GM23338 (cell line): ENCODE measurements at regions not wholly inside any gene's neighbourhood (a gene's known extent, or its start where the extent isn't known, plus 50 kb on each side); places are given as distances from the start of the nearest gene placed in this dataset.

Experiments used
- ATAC-seq: fragments of 200-7000 bp; cut with Tn5 transposase; 3 replicates; pipeline ENCODE4 v1.9.1; 2020
- DNase-seq: peaks from one replicate; pipeline ENCODE4 v3.0.0-alpha.2; 2015; ENCODE audit warnings: low spot score
- H2AFZ ChIP-seq: fragments of 200-600 bp; sonication (generic); 2 replicates; pipeline ENCODE4 v1.8.0; 2016; ENCODE audit warnings: antibody characterized with exemption, mild to moderate bottlenecking, moderate library complexity
- H3F3A ChIP-seq: fragments of 200-600 bp; sonication (generic); replicated peaks from 2 replicates; pipeline ENCODE4 v1.8.0; 2017; ENCODE audit warnings: antibody characterized with exemption, mixed run types, low read depth
- H3K27ac ChIP-seq: fragments of 200-600 bp; sonication (generic); 2 replicates; pipeline ENCODE4 v1.6.1; 2016; ENCODE audit warnings: low read depth
- H3K27me3 ChIP-seq: fragments of 200-600 bp; sonication (generic); 2 replicates; pipeline ENCODE4 v1.8.0; 2016; ENCODE audit warnings: mild to moderate bottlenecking, mixed run types, moderate library complexity; ENCODE audit not compliant: insufficient read depth
- H3K36me3 ChIP-seq: fragments of 200-600 bp; sonication (generic); 2 replicates; pipeline ENCODE4 v1.8.0; 2016; ENCODE audit warnings: mild to moderate bottlenecking; ENCODE audit not compliant: insufficient read depth
- H3K4me1 ChIP-seq: fragments of 200-600 bp; sonication (generic); 2 replicates; pipeline ENCODE4 v1.8.0; 2016; ENCODE audit warnings: mild to moderate bottlenecking, moderate library complexity; ENCODE audit not compliant: insufficient read depth
- H3K4me2 ChIP-seq: fragments of 200-600 bp; sonication (generic); 2 replicates; pipeline ENCODE4 v1.7.1; 2017; ENCODE audit warnings: mixed run types
- H3K4me3 ChIP-seq: fragments of 200-600 bp; sonication (generic); 2 replicates; pipeline ENCODE4 v1.6.1; 2016; ENCODE audit warnings: mixed run types
- H3K79me2 ChIP-seq: fragments of 200-600 bp; sonication (generic); replicated peaks from 2 replicates; pipeline ENCODE4 v1.8.0; 2017; ENCODE audit warnings: mild to moderate bottlenecking; ENCODE audit not compliant: insufficient read depth
- H3K9me2 ChIP-seq: fragments of 200-600 bp; sonication (generic); 2 replicates; pipeline ENCODE4 v1.8.0; 2017; ENCODE audit not compliant: insufficient read depth
- H4K20me1 ChIP-seq: fragments of 200-600 bp; sonication (generic); replicated peaks from 2 replicates; pipeline ENCODE4 v1.8.0; 2017; ENCODE audit warnings: mild to moderate bottlenecking; ENCODE audit not compliant: insufficient read depth
- H3K27ac Mint-ChIP-seq: 2 replicates; pipeline ENCODE4 v1.8.0; 2020; ENCODE audit warnings: inconsistent platforms, mild to moderate bottlenecking, moderate library complexity, mixed read lengths
- H3K27me3 Mint-ChIP-seq: 3 replicates; pipeline ENCODE4 v1.8.0; 2022; ENCODE audit warnings: low read depth, mild to moderate bottlenecking, moderate library complexity, mixed read lengths, inconsistent platforms; ENCODE audit not compliant: insufficient read depth, poor library complexity
- H3K36me3 Mint-ChIP-seq: 3 replicates; pipeline ENCODE4 v1.8.0; 2021; ENCODE audit warnings: low read depth, mild to moderate bottlenecking, inconsistent platforms, moderate library complexity, mixed read lengths
- H3K4me1 Mint-ChIP-seq: 3 replicates; pipeline ENCODE4 v1.8.0; 2020; ENCODE audit warnings: mild to moderate bottlenecking, inconsistent platforms, mixed read lengths
- H3K4me3 Mint-ChIP-seq: 3 replicates; pipeline ENCODE4 v1.8.0; 2021; ENCODE audit warnings: moderate library complexity, mild to moderate bottlenecking, inconsistent platforms, mixed read lengths
- H3K9me3 Mint-ChIP-seq: 3 replicates; pipeline ENCODE4 v1.8.0; 2020; ENCODE audit warnings: moderate library complexity, mild to moderate bottlenecking, inconsistent platforms, mixed read lengths
- CREB1 ChIP-seq: fragments of 250-450 bp; sonication (Bioruptor Pico); IDR thresholded peaks from 2 replicates; pipeline ENCODE4 v1.5.0; 2020; ENCODE audit warnings: low read depth, mild to moderate bottlenecking, moderate library complexity
- EZH2 ChIP-seq: fragments of 200-600 bp; sonication (generic); IDR thresholded peaks from one replicate; pipeline ENCODE4 v1.8.0; 2017; ENCODE audit warnings: antibody characterized with exemption, mild to moderate bottlenecking, low read depth; ENCODE audit not compliant: unreplicated experiment
- EZH2phosphoT487 ChIP-seq: fragments of 200-600 bp; sonication (generic); IDR thresholded peaks from one replicate; pipeline ENCODE4 v1.8.1; 2018; ENCODE audit warnings: antibody characterized with exemption; ENCODE audit not compliant: unreplicated experiment
- JUNB ChIP-seq: IDR thresholded peaks from one replicate; pipeline ENCODE4 v1.6.1; 2016; ENCODE audit warnings: antibody characterized with exemption; ENCODE audit not compliant: unreplicated experiment
- NANOG ChIP-seq: IDR thresholded peaks from 2 replicates; pipeline ENCODE4 v1.6.1; 2016; ENCODE audit warnings: antibody characterized with exemption, borderline replicate concordance
- POLR2AphosphoS5 ChIP-seq: IDR thresholded peaks from 2 replicates; pipeline ENCODE4 v1.6.1; 2016; ENCODE audit warnings: antibody characterized with exemption, low read depth
- STAT1 ChIP-seq: IDR thresholded peaks from one replicate; pipeline ENCODE4 v1.6.1; 2016; ENCODE audit warnings: antibody characterized with exemption; ENCODE audit not compliant: unreplicated experiment
- ZNF114 ChIP-seq: fragments of 250-450 bp; sonication (Bioruptor Pico); IDR thresholded peaks from 2 replicates; pipeline ENCODE4 v1.5.0; 2020; ENCODE audit warnings: mild to moderate bottlenecking, moderate library complexity
- ZNF331 ChIP-seq: fragments of 250-450 bp; sonication (Bioruptor Pico); IDR thresholded peaks from 2 replicates; pipeline ENCODE4 v1.5.0; 2020; ENCODE audit warnings: low read depth, mild to moderate bottlenecking, moderate library complexity
- TF ChIP-seq, protein P1 (sequence below): IDR thresholded peaks from 2 replicates; pipeline ENCODE4 v1.6.1; 2016; ENCODE audit warnings: antibody characterized with exemption
- TF ChIP-seq, protein P2 (sequence below), 2 experiments: fragments of 200-600 bp in 1 of 2; sonication (generic) in 1 of 2; conservative IDR thresholded peaks; 2 replicates each; pipeline versions ENCODE4 v1.5.1 to v1.6.1; 2016 to 2017; ENCODE audit warnings: antibody characterized with exemption in 2 of 2, low read depth in 2 of 2, mild to moderate bottlenecking in 2 of 2, moderate library complexity in 1 of 2
- TF ChIP-seq, protein P3 (sequence below): fragments of 250-450 bp; sonication (Bioruptor Pico); IDR thresholded peaks from 2 replicates; pipeline ENCODE4 v1.5.0; 2020; ENCODE audit warnings: mild to moderate bottlenecking, moderate library complexity
- TF ChIP-seq, protein P4 (sequence below): IDR thresholded peaks from one replicate; pipeline ENCODE4 v1.6.1; 2018; ENCODE audit warnings: antibody characterized with exemption; ENCODE audit not compliant: unreplicated experiment

DNA sequence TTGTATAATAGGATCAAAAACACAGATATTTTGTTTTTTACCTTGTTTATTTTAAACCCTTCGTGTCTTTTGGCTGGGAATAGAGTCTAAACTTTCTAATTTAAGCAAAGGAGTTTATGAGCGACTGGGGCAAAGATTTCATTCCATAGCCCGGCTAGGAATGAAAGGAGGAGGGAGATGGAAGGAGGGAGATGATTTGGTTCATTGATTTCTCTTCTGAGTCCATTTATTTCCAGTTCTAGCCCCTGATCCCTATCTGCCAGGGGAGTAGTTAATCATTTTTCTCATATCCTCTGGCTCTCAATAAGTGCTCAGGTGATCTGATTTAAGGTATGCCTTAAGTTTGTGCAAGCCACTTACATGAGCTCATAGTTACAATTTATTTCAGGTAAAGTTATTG lies 120.0 kb downstream of the SPRY1 start:
- DNase-seq, result no peak
- H4K20me1 ChIP-seq, result no peaks in the 10 kb centered on the region
- Mint-ChIP-seq H3K36me3 (peaks cover 5% of the 10 kb centered on the region; the same call in 1 of the 3 replicates), H3K4me1 (peaks cover 2% of the 10 kb centered on the region; the same call in 1 of the 3 replicates), H3K27me3 (no peaks in the 10 kb centered on the region), H3K4me3 (no peak overlapping the region), H3K27ac (no peak overlapping the region), H3K9me3 (peaks cover 4% of the 10 kb centered on the region)
- H3K79me2 ChIP-seq, result no peaks in the 10 kb centered on the region
- TF ChIP-seq STAT1 (no peak), JUNB (no peak), EZH2phosphoT487 (no peak), POLR2AphosphoS5 (no peak), ZNF114 (no peak), EZH2 (no peak), CREB1 (CRISPR knock-in tag) (no peak), ZNF331 (no peak), NANOG (no peak)
- TF ChIP-seq, protein P1, sequence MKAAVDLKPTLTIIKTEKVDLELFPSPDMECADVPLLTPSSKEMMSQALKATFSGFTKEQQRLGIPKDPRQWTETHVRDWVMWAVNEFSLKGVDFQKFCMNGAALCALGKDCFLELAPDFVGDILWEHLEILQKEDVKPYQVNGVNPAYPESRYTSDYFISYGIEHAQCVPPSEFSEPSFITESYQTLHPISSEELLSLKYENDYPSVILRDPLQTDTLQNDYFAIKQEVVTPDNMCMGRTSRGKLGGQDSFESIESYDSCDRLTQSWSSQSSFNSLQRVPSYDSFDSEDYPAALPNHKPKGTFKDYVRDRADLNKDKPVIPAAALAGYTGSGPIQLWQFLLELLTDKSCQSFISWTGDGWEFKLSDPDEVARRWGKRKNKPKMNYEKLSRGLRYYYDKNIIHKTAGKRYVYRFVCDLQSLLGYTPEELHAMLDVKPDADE, result no peak
- TF ChIP-seq, protein P2, sequence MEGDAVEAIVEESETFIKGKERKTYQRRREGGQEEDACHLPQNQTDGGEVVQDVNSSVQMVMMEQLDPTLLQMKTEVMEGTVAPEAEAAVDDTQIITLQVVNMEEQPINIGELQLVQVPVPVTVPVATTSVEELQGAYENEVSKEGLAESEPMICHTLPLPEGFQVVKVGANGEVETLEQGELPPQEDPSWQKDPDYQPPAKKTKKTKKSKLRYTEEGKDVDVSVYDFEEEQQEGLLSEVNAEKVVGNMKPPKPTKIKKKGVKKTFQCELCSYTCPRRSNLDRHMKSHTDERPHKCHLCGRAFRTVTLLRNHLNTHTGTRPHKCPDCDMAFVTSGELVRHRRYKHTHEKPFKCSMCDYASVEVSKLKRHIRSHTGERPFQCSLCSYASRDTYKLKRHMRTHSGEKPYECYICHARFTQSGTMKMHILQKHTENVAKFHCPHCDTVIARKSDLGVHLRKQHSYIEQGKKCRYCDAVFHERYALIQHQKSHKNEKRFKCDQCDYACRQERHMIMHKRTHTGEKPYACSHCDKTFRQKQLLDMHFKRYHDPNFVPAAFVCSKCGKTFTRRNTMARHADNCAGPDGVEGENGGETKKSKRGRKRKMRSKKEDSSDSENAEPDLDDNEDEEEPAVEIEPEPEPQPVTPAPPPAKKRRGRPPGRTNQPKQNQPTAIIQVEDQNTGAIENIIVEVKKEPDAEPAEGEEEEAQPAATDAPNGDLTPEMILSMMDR (conservative IDR thresholded peaks at IDR 0.05; ENCODE audit: low read depth in 2 of 2), result no peak
- TF ChIP-seq, protein P3, sequence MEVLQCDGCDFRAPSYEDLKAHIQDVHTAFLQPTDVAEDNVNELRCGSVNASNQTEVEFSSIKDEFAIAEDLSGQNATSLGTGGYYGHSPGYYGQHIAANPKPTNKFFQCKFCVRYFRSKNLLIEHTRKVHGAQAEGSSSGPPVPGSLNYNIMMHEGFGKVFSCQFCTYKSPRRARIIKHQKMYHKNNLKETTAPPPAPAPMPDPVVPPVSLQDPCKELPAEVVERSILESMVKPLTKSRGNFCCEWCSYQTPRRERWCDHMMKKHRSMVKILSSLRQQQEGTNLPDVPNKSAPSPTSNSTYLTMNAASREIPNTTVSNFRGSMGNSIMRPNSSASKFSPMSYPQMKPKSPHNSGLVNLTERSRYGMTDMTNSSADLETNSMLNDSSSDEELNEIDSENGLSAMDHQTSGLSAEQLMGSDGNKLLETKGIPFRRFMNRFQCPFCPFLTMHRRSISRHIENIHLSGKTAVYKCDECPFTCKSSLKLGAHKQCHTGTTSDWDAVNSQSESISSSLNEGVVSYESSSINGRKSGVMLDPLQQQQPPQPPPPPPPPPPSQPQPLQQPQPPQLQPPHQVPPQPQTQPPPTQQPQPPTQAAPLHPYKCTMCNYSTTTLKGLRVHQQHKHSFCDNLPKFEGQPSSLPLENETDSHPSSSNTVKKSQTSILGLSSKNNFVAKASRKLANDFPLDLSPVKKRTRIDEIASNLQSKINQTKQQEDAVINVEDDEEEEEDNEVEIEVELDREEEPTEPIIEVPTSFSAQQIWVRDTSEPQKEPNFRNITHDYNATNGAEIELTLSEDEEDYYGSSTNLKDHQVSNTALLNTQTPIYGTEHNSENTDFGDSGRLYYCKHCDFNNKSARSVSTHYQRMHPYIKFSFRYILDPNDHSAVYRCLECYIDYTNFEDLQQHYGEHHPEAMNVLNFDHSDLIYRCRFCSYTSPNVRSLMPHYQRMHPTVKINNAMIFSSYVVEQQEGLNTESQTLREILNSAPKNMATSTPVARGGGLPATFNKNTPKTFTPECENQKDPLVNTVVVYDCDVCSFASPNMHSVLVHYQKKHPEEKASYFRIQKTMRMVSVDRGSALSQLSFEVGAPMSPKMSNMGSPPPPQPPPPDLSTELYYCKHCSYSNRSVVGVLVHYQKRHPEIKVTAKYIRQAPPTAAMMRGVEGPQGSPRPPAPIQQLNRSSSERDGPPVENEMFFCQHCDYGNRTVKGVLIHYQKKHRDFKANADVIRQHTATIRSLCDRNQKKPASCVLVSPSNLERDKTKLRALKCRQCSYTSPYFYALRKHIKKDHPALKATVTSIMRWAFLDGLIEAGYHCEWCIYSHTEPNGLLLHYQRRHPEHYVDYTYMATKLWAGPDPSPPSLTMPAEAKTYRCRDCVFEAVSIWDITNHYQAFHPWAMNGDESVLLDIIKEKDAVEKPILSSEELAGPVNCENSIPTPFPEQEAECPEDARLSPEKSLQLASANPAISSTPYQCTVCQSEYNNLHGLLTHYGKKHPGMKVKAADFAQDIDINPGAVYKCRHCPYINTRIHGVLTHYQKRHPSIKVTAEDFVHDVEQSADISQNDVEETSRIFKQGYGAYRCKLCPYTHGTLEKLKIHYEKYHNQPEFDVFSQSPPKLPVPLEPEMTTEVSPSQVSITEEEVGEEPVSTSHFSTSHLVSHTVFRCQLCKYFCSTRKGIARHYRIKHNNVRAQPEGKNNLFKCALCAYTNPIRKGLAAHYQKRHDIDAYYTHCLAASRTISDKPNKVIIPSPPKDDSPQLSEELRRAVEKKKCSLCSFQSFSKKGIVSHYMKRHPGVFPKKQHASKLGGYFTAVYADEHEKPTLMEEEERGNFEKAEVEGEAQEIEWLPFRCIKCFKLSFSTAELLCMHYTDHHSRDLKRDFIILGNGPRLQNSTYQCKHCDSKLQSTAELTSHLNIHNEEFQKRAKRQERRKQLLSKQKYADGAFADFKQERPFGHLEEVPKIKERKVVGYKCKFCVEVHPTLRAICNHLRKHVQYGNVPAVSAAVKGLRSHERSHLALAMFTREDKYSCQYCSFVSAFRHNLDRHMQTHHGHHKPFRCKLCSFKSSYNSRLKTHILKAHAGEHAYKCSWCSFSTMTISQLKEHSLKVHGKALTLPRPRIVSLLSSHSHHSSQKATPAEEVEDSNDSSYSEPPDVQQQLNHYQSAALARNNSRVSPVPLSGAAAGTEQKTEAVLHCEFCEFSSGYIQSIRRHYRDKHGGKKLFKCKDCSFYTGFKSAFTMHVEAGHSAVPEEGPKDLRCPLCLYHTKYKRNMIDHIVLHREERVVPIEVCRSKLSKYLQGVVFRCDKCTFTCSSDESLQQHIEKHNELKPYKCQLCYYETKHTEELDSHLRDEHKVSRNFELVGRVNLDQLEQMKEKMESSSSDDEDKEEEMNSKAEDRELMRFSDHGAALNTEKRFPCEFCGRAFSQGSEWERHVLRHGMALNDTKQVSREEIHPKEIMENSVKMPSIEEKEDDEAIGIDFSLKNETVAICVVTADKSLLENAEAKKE (CRISPR knock-in tag), result no peak
- TF ChIP-seq, protein P4, sequence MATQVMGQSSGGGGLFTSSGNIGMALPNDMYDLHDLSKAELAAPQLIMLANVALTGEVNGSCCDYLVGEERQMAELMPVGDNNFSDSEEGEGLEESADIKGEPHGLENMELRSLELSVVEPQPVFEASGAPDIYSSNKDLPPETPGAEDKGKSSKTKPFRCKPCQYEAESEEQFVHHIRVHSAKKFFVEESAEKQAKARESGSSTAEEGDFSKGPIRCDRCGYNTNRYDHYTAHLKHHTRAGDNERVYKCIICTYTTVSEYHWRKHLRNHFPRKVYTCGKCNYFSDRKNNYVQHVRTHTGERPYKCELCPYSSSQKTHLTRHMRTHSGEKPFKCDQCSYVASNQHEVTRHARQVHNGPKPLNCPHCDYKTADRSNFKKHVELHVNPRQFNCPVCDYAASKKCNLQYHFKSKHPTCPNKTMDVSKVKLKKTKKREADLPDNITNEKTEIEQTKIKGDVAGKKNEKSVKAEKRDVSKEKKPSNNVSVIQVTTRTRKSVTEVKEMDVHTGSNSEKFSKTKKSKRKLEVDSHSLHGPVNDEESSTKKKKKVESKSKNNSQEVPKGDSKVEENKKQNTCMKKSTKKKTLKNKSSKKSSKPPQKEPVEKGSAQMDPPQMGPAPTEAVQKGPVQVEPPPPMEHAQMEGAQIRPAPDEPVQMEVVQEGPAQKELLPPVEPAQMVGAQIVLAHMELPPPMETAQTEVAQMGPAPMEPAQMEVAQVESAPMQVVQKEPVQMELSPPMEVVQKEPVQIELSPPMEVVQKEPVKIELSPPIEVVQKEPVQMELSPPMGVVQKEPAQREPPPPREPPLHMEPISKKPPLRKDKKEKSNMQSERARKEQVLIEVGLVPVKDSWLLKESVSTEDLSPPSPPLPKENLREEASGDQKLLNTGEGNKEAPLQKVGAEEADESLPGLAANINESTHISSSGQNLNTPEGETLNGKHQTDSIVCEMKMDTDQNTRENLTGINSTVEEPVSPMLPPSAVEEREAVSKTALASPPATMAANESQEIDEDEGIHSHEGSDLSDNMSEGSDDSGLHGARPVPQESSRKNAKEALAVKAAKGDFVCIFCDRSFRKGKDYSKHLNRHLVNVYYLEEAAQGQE, result no peak
- no peaks in the 10 kb centered on the region for H3K4me1 ChIP-seq
- H3K4me3 ChIP-seq, result no peak overlapping the region
- H3K27me3 ChIP-seq, result no peaks in the 10 kb centered on the region
- no peaks in the 10 kb centered on the region for H3F3A ChIP-seq
- no peak overlapping the region for H3K4me2 ChIP-seq
- no peak for ATAC-seq
- H3K9me2 ChIP-seq, result no peaks in the 10 kb centered on the region
- H3K27ac ChIP-seq, result no peak overlapping the region
- H3K36me3 ChIP-seq, result no peaks in the 10 kb centered on the region
- H2AFZ ChIP-seq, result no peak overlapping the region
